Tibial nerve (tissue), 4 donors: ENCODE measurements at regions not wholly inside any gene's neighbourhood (a gene's known extent, or its start where the extent isn't known, plus 50 kb on each side); places are given as distances from the start of the nearest gene placed in this dataset.

ENCODE experiments used
- DNase-seq, 2 donors: peaks; one replicate each; pipeline ENCODE4 v3.0.0-alpha.2; 2019; ENCODE audit warnings: low spot score in 2 of 2
- H3K27ac ChIP-seq, 4 donors: fragments of 200-600 bp; sonication (generic) in 3 of 4; one replicate each; pipeline ENCODE4 v1.5.1; 2017 to 2019; ENCODE audit warnings: mild to moderate bottlenecking in 1 of 4
- H3K27me3 ChIP-seq, 2 donors: fragments of 200-600 bp; sonication (generic) in 1 of 2; one replicate each; pipeline versions ENCODE4 v1.5.1 to v1.6.0; 2017 to 2019
- H3K36me3 ChIP-seq, 3 donors: fragments of 200-600 bp; sonication (generic); one replicate each; pipeline ENCODE4 v1.5.1; 2018 to 2019
- H3K4me1 ChIP-seq, 4 donors: fragments of 200-600 bp; sonication (generic) in 3 of 4; one replicate each; pipeline ENCODE4 v1.5.1; 2017 to 2019
- H3K4me3 ChIP-seq, 4 donors: fragments of 200-600 bp; sonication (generic) in 3 of 4; one replicate each; pipeline ENCODE4 v1.5.1; 2017 to 2019; ENCODE audit warnings: mild to moderate bottlenecking in 1 of 4, moderate library complexity in 1 of 4
- H3K9me3 ChIP-seq, 4 donors: fragments of 200-600 bp; sonication (generic) in 3 of 4; one replicate each; pipeline ENCODE4 v1.5.1; 2017 to 2019
- CTCF ChIP-seq, 5 experiments: fragments of 200-600 bp in 3 of 5; fragments of 450-650 bp in 2 of 5; sonication (generic) in 3 of 5; IDR thresholded peaks; one replicate each; pipeline ENCODE4 v1.5.1; 2016 to 2019; ENCODE audit warnings: antibody characterized with exemption in 5 of 5, mild to moderate bottlenecking in 3 of 5, moderate library complexity in 2 of 5
- EP300 ChIP-seq, 2 donors: sonication (generic); formaldehyde crosslinking; IDR thresholded peaks; one replicate each; pipeline ENCODE4 v1.6.1; 2017; ENCODE audit warnings: antibody characterized with exemption in 2 of 2, mild to moderate bottlenecking in 1 of 2
- POLR2A ChIP-seq, 2 donors: fragments of 450-650 bp; IDR thresholded peaks; one replicate each; pipeline ENCODE4 v1.6.1; 2017; ENCODE audit warnings: antibody characterized with exemption in 2 of 2, mild to moderate bottlenecking in 2 of 2, moderate library complexity in 2 of 2
- WGBS, 2 donors: methylation state at CpG; one replicate each; pipeline ENCODE4 v1.1.5; 2018; 5-methylcytosine and 5-hydroxymethylcytosine counted together

DNA sequence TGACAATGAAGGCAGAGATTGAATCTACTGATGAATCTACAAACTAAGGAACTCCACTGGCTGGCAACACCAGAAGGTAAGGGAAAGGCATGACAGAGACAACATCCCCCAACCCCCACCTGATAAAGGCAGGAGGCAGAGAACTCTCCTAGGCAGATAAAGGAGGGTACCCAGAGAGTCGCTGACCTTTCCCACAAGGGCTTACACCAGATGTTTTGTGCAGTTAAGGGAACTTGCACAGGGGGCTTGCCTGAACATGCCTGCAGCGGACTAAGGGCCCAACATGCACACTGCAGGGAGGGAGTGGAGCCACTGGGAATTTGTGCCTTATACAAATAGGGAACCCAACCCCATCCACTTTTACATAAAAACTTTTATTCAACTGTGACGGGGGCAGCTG lies 1996.9 kb upstream of the RAG2 start:
- Histone ChIP-seq H3K27me3 (no peaks in the 10 kb centered on the region), H3K4me1 (no peaks in the 10 kb centered on the region), H3K36me3 (no peaks in the 10 kb centered on the region), H3K9me3 (no peaks in the 10 kb centered on the region), H3K27ac (no peak overlapping the region), H3K4me3 (no peak overlapping the region)
- TF ChIP-seq EP300 (IDR thresholded peaks at IDR 0.05) (no peak), CTCF (IDR thresholded peaks at IDR 0.05) (no peak), POLR2A (IDR thresholded peaks at IDR 0.05) (no peak)
- WGBS, 2 donors: 89 to 95% methylated on average over 3 of the region's 3 CpGs
- no peak for DNase-seq

DNA sequence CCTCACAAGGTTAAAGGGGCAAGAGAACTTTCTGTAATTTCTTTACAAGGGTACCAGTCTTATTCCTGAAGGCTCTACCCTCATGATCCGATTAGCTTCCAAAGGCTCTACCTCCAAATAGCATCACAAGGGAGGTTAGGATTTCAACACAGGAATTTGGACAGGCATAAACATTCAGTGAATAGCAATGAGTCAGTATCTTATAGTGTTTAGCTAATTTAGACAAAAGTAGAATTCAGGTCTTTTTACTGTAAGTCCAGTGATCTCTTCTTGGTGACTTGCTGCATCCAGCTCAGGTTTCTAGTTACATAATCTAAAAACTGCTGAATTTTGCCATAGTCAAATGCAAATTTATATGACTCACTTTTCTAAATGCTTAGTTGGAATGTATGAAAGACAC lies 1995.6 kb upstream of the RAG2 start:
- no peak for DNase-seq
- WGBS, 2 donors: 72 to 86% methylated on average over 1 of the region's 1 CpG
- Histone ChIP-seq H3K36me3 (no peaks in the 10 kb centered on the region), H3K27ac (no peak overlapping the region), H3K4me3 (no peak overlapping the region), H3K4me1 (no peaks in the 10 kb centered on the region), H3K9me3 (no peaks in the 10 kb centered on the region), H3K27me3 (no peaks in the 10 kb centered on the region)
- TF ChIP-seq POLR2A (IDR thresholded peaks at IDR 0.05) (no peak), EP300 (IDR thresholded peaks at IDR 0.05) (no peak), CTCF (IDR thresholded peaks at IDR 0.05) (no peak)

GRCh38 chr11:38582756-38583155 lies 1984.7 kb upstream of the RAG2 start:
- Histone ChIP-seq H3K4me3 (no peak overlapping the region), H3K9me3 (peaks cover 0 to 6% (median 2%) of the 10 kb centered on the region in 4 donors), H3K36me3 (no peaks in the 10 kb centered on the region), H3K27ac (no peak overlapping the region), H3K4me1 (no peaks in the 10 kb centered on the region), H3K27me3 (no peaks in the 10 kb centered on the region)
- TF ChIP-seq CTCF (IDR thresholded peaks at IDR 0.05): no peak
- TF ChIP-seq POLR2A (IDR thresholded peaks at IDR 0.05): no peak
- TF ChIP-seq EP300 (IDR thresholded peaks at IDR 0.05): no peak
- WGBS, 2 donors: 43 to 54% methylated on average over 3 of the region's 3 CpGs
- DNase-seq: no peak

DNA sequence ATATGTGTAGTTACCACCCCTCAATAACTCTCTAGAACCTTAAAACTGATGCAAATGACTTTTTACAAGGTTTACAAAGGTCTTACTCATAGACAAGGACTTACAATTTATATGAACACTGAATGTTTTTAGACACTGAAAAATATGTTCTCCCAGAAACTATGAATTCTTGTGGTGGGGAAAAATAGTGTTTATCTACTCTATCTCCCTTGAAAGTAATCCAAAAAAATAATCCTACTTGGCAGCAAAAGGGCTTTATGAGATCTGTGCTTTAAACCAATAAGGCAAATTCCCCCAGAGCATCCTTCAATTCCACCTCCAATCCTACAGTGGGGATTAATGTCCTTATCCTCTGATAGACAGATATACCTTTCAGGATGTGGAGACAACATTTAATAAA lies 1984.1 kb upstream of the RAG2 start:
- no peak overlapping the region for H3K27ac ChIP-seq
- no peaks in the 10 kb centered on the region for H3K27me3 ChIP-seq
- H3K9me3 ChIP-seq: peaks cover 0 to 12% (median 2%) of the 10 kb centered on the region in 4 donors
- TF ChIP-seq CTCF (IDR thresholded peaks at IDR 0.05) (no peak), POLR2A (IDR thresholded peaks at IDR 0.05) (no peak), EP300 (IDR thresholded peaks at IDR 0.05) (no peak)
- no peaks in the 10 kb centered on the region for H3K36me3 ChIP-seq
- H3K4me1 ChIP-seq: no peaks in the 10 kb centered on the region
- DNase-seq: no peak
- no peak overlapping the region for H3K4me3 ChIP-seq

DNA sequence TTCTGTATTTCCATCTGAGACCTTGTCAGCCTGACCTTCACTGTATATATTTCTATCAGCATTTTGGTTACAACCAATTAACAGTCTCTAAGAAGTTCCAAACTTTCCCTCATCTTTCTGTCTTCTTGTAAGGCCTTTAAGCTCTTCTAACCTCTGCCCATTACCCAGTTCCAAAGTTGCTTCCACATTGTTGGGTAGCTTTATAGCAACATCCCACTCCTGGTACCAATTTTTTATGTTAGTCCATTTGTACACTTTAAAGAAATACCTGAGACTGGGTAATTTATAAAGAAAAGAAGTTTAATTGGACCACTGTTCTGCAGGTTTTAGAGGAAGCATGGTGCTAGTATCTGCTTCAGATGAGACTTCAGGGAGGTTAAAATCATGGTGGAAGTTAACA lies 1979.7 kb upstream of the RAG2 start:
- H3K27me3 ChIP-seq: no peaks in the 10 kb centered on the region

More for the DNA sequence above, 1979.7 kb upstream of the RAG2 start:
- Histone ChIP-seq H3K9me3 (peaks cover 0 to 24% (median 2%) of the 10 kb centered on the region in 4 donors), H3K36me3 (no peaks in the 10 kb centered on the region), H3K4me1 (no peaks in the 10 kb centered on the region), H3K27ac (no peak overlapping the region), H3K4me3 (no peak overlapping the region)
- no peak for TF ChIP-seq POLR2A (IDR thresholded peaks at IDR 0.05)
- TF ChIP-seq EP300 (IDR thresholded peaks at IDR 0.05): no peak
- no peak for TF ChIP-seq CTCF (IDR thresholded peaks at IDR 0.05)
- no peak for DNase-seq
